GM12878 (cell line): ENCODE measurements at regions not wholly inside any gene's neighbourhood (a gene's known extent, or its start where the extent isn't known, plus 50 kb on each side); places are given as distances from the start of the nearest gene placed in this dataset.

Experiments
- ATAC-seq: fragments of 200-7000 bp; cut with Tn5 transposase; 3 replicates; pipeline ENCODE4 v1.9.1; 2020; ENCODE audit warnings: mild to moderate bottlenecking, moderate library complexity
- BruUV-seq: library from RNA; stranded (reverse); fragments of 400-500 nt; replicated peaks from 2 replicates; lab custom pipeline; 2021; lab: Mats Ljungman, UMichigan
- CTCF ChIA-PET: fragments of 300-600 bp; sonication (Branson Sonifier 250); formaldehyde crosslinking; extraction: SDS; loops from one replicate; lab custom pipeline; 2021; ENCODE audit warnings: inconsistent platforms; lab: Yijun Ruan, JAX
- POLR2A ChIA-PET: fragments of 350-600 bp; formaldehyde crosslinking; extraction: SDS; loops from one replicate; lab custom pipeline; 2021; ENCODE audit warnings: inconsistent platforms; lab: Charles Lee
- RAD21 ChIA-PET: fragments of 300-600 bp; sonication (Branson Sonifier 250); formaldehyde crosslinking; loops from one replicate; lab custom pipeline; 2023; ENCODE audit warnings: antibody characterized with exemption; ENCODE audit not compliant: unreplicated experiment; lab: Charles Lee
- SMC1A ChIA-PET: fragments of 300-600 bp; sonication (Branson Sonifier 250); formaldehyde crosslinking; loops from one replicate; lab custom pipeline; 2023; ENCODE audit not compliant: unreplicated experiment, uncharacterized antibody; lab: Charles Lee
- DNase-seq: peaks from one replicate; pipeline ENCODE4 v3.0.0-alpha.2; 2011; ENCODE audit warnings: low read depth, low spot score
- FAIRE-seq: peaks from 3 replicates; lab custom pipeline; 2011; peaks lifted over from hg19 to GRCh38; lab: Jason Lieb, UNC
- H2AFZ ChIP-seq: 2 replicates; pipeline ENCODE4 v1.6.0; 2011; ENCODE audit warnings: low read depth, low read length, control low read depth; ENCODE audit not compliant: control insufficient read depth
- H3K27ac ChIP-seq: 2 replicates; pipeline ENCODE4 v1.5.1; 2011; ENCODE audit warnings: control low read depth; ENCODE audit not compliant: control insufficient read depth, insufficient read depth
- H3K27me3 ChIP-seq, 2 experiments: replicated peaks in 1 of 2; 2 replicates each; pipeline versions ENCODE4 v1.6.0 to v1.6.1; 2011; ENCODE audit warnings: low read length in 1 of 2; ENCODE audit not compliant: control insufficient read depth in 2 of 2, insufficient read depth in 2 of 2
- H3K36me3 ChIP-seq, 2 experiments: 2 replicates each; pipeline ENCODE4 v1.5.1; 2011; ENCODE audit warnings: low read length in 1 of 2; ENCODE audit not compliant: control insufficient read depth in 2 of 2, insufficient read depth in 2 of 2
- H3K4me1 ChIP-seq: 2 replicates; pipeline ENCODE4 v1.6.1; 2011; ENCODE audit warnings: mild to moderate bottlenecking, low read length, moderate library complexity, mixed read lengths; ENCODE audit not compliant: control insufficient read depth, insufficient read depth
- H3K4me2 ChIP-seq: 2 replicates; pipeline ENCODE4 v1.6.0; 2011; ENCODE audit warnings: control low read depth; ENCODE audit not compliant: control insufficient read depth, insufficient read depth
- H3K4me3 ChIP-seq: fragments of 200-600 bp; sonication (generic); 2 replicates; pipeline ENCODE4 v1.5.1; 2016
- H3K79me2 ChIP-seq: 2 replicates; pipeline ENCODE4 v1.6.0; 2011; ENCODE audit warnings: low read length; ENCODE audit not compliant: control insufficient read depth, insufficient read depth
- H3K9ac ChIP-seq: 2 replicates; pipeline ENCODE4 v1.8.0; 2011; ENCODE audit warnings: low read length, control low read depth, mixed read lengths; ENCODE audit not compliant: control insufficient read depth, insufficient read depth
- H3K9me3 ChIP-seq: replicated peaks from 3 replicates; pipeline ENCODE4 v1.5.1; 2011; ENCODE audit warnings: mild to moderate bottlenecking, low read length; ENCODE audit not compliant: control insufficient read depth, insufficient read depth
- H4K20me1 ChIP-seq: 2 replicates; pipeline ENCODE4 v1.6.0; 2011; ENCODE audit not compliant: control insufficient read depth, insufficient read depth
- ASH2L ChIP-seq: fragments of 300-600, 200-600 bp; sonication (generic); IDR thresholded peaks from 2 replicates; pipeline ENCODE4 v1.6.1; 2017; ENCODE audit warnings: low read depth, mild to moderate bottlenecking, borderline replicate concordance
- FOXM1 ChIP-seq: IDR thresholded peaks from 2 replicates; pipeline ENCODE4 v1.6.1; 2012; ENCODE audit warnings: low read depth, mild to moderate bottlenecking, inconsistent platforms, low read length, moderate library complexity
- JUNB ChIP-seq: IDR thresholded peaks from 2 replicates; pipeline ENCODE4 v1.6.1; 2016; ENCODE audit warnings: antibody characterized with exemption, mild to moderate bottlenecking
- NRF1 ChIP-seq: conservative IDR thresholded peaks from 2 replicates; pipeline ENCODE4 v1.6.1; 2011; ENCODE audit warnings: mild to moderate bottlenecking, low read depth, low read length, improper control_type of control experiment
- PML ChIP-seq: IDR thresholded peaks from 2 replicates; pipeline ENCODE4 v1.6.1; 2012; ENCODE audit warnings: low read length, inconsistent platforms
- RBBP5 ChIP-seq: fragments of 200-600 bp; sonication (generic); conservative IDR thresholded peaks from 2 replicates; pipeline ENCODE4 v1.6.1; 2016
- RELB ChIP-seq: fragments of 450-650 bp; IDR thresholded peaks from 2 replicates; pipeline ENCODE4 v1.6.1; 2017; ENCODE audit warnings: low read depth, mild to moderate bottlenecking, moderate library complexity
- WGBS: methylation state at CpG from one replicate; pipeline ENCODE4 v1.1.6; 2016; ENCODE audit warnings: low lambda C conversion rate; ENCODE audit not compliant: insufficient replicate concordance, insufficient coverage; ENCODE audit errors: missing lambda C conversion rate; 5-methylcytosine and 5-hydroxymethylcytosine counted together
- in situ Hi-C: fragments of 300-500 bp; cut with MboI; formaldehyde crosslinking; loops from 9 replicates; pipeline ENCODE4 v1.14.3; 2018; ENCODE audit warnings: mixed read lengths
- intact Hi-C: fragments of 100-400 bp; cut with micrococcal nuclease; formaldehyde crosslinking; loops from one replicate; pipeline ENCODE4 v1.14.2; 2022; ENCODE audit not compliant: unreplicated experiment
- TF ChIP-seq, protein P1 (sequence below): fragments of 450-650 bp; IDR thresholded peaks from 2 replicates; pipeline ENCODE4 v1.6.1; 2018; ENCODE audit warnings: borderline replicate concordance, mild to moderate bottlenecking; ENCODE audit not compliant: partially characterized antibody

- Histone ChIP-seq H2AFZ (no peak overlapping the region), H3K9me3 (no peaks in the 10 kb centered on the region), H3K79me2 (no peaks in the 10 kb centered on the region), H4K20me1 (no peaks in the 10 kb centered on the region), H3K4me2 (no peak overlapping the region), H3K4me3 (no peak overlapping the region), H3K4me1 (no peaks in the 10 kb centered on the region), H3K9ac (no peak overlapping the region), H3K36me3 (no peaks in the 10 kb centered on the region), H3K27me3 (no peaks in the 10 kb centered on the region), H3K27ac (no peak overlapping the region)
- intact Hi-C loops (no loop called here), in situ Hi-C loops (no loop called here)
- ChIA-PET POLR2A (no interaction called here), SMC1A (no interaction called here), CTCF (no interaction called here), RAD21 (no interaction called here)
- FAIRE-seq (no peak), DNase-seq (no peak), ATAC-seq (no peak)
- no TSS peak for BruUV-seq
- no peak for TF ChIP-seq RBBP5
- TF ChIP-seq, protein P1, sequence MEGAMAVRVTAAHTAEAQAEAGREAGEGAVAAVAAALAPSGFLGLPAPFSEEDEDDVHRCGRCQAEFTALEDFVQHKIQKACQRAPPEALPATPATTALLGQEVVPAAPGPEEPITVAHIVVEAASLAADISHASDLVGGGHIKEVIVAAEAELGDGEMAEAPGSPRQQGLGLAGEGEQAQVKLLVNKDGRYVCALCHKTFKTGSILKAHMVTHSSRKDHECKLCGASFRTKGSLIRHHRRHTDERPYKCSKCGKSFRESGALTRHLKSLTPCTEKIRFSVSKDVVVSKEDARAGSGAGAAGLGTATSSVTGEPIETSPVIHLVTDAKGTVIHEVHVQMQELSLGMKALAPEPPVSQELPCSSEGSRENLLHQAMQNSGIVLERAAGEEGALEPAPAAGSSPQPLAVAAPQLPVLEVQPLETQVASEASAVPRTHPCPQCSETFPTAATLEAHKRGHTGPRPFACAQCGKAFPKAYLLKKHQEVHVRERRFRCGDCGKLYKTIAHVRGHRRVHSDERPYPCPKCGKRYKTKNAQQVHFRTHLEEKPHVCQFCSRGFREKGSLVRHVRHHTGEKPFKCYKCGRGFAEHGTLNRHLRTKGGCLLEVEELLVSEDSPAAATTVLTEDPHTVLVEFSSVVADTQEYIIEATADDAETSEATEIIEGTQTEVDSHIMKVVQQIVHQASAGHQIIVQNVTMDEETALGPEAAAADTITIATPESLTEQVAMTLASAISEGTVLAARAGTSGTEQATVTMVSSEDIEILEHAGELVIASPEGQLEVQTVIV, result no peak
- no peak for TF ChIP-seq ASH2L
- no peak for TF ChIP-seq PML
- no peak for TF ChIP-seq NRF1
- TF ChIP-seq FOXM1, result no peak
- no peak for TF ChIP-seq RELB
- no peak for TF ChIP-seq JUNB
- 30% methylated on average over 8 of the region's 8 CpGs for WGBS
Observed at GRCh38 chr2:167424803-167425755, 536.8 kb downstream of the XIRP2 start.
